ENCODE measurements at regions not wholly inside any gene's neighbourhood (a gene's known extent, or its start where the extent isn't known, plus 50 kb on each side); places are given as distances from the start of the nearest gene placed in this dataset.

DNA sequence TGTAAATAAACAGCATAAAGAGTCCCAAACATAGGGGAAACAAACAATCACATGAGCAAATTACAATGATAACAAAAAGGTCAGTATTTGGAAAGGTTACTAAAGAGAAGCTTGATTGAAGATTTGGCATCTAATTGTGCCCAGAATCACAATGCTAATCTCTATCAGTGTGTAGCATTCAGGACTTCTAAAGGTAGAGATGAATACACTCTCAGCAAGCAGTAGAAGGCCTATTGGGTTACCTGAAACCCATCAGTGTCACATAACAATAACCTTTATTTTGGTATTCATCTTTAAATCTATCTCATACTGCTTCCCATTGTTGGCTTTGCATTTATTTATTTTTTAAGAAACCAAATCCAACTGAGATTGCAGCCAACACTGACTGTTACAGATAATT is 319.5 kb downstream of the ACTRT1 start:
- Histone ChIP-seq H3K9ac (ENCODE audit: low read depth, low read length) (no peak overlapping the region), H3K56ac (ENCODE audit: extremely low read depth, insufficient read depth, low read length) (no peak overlapping the region), H3K36me3 (ENCODE audit: control insufficient read depth, insufficient read depth, low read length) (no peaks in the 10 kb centered on the region), H3K4me2 (ENCODE audit: low read depth, low read length) (no peak overlapping the region), H2BK5ac (ENCODE audit: low read depth, low read length, poor library complexity, severe bottlenecking) (no peak overlapping the region), H2AFZ (replicated peaks; ENCODE audit: low read length, poor library complexity) (no peak overlapping the region), H3K23ac (ENCODE audit: low read depth, low read length) (no peak overlapping the region), H3K9me3 (ENCODE audit: control insufficient read depth, insufficient read depth, low read length) (no peaks in the 10 kb centered on the region), H4K20me1 (ENCODE audit: insufficient read depth, low read length) (no peaks in the 10 kb centered on the region), H3K27ac (ENCODE audit: insufficient read depth, low read length) (no peak overlapping the region), H3K9me1 (ENCODE audit: insufficient read depth, low read length) (no peaks in the 10 kb centered on the region), H2AK9ac (replicated peaks; ENCODE audit: low read depth, low read length, poor library complexity) (no peak overlapping the region), H3K18ac (ENCODE audit: low read depth, low read length) (no peak overlapping the region), H4K5ac (ENCODE audit: low read depth, low read length) (no peak overlapping the region), H4K8ac (ENCODE audit: low read depth in 2 of 2, low read length in 2 of 2) (no peak overlapping the region), H3K79me1 (ENCODE audit: low read depth in 1 of 2, low read length in 2 of 2) (no peaks in the 10 kb centered on the region), H2BK20ac (ENCODE audit: low read depth, low read length) (no peak overlapping the region), H3K4me3 (ENCODE audit: insufficient read depth, low read depth, low read length) (no peak overlapping the region), H2BK120ac (ENCODE audit: low read depth, low read length) (no peak overlapping the region), H4K91ac (ENCODE audit: insufficient read depth, low read depth, low read length) (no peak overlapping the region), H3K4ac (ENCODE audit: low read depth, low read length) (no peak overlapping the region), H3K4me1 (ENCODE audit: control insufficient read depth, insufficient read depth, low read length) (no peaks in the 10 kb centered on the region), H3K27me3 (ENCODE audit: control insufficient read depth, insufficient read depth, low read length) (no peaks in the 10 kb centered on the region), H2BK15ac (ENCODE audit: low read depth, low read length) (no peak overlapping the region), H2AK5ac (ENCODE audit: low read depth, low read length) (no peak overlapping the region), H3K14ac (replicated peaks; ENCODE audit: low read depth, low read length) (no peak overlapping the region)
- ChIA-PET CTCF (interaction anchor here (1.0 kb wide), 1 partner anchor 12 kb away, joined by 4 read pairs; no protein-coding TSS in a partner anchor), POLR2A (ENCODE audit: unreplicated experiment) (no interaction called here)
- no peak for DNase-seq
- BruUV-seq (replicated peaks): no TSS peak
- dilution Hi-C loops (cut with HindIII; ENCODE audit: low sequenced_read_pairs, unreplicated experiment): no loop called here
- in situ Hi-C loops (cut with MboI; ENCODE audit: low sequenced_read_pairs): no loop called here
- intact Hi-C loops (cut with micrococcal nuclease): no loop called here
- TF ChIP-seq CHD1 (IDR thresholded peaks at IDR 0.05; ENCODE audit: low read depth, low read length): no peak
- TF ChIP-seq CTCF (conservative IDR thresholded peaks at IDR 0.05; ENCODE audit: low read depth, low read length): no peak
- TF ChIP-seq RCOR1 (IDR thresholded peaks at IDR 0.05; ENCODE audit: insufficient replicate concordance, low read length): no peak
- TF ChIP-seq FOS (IDR thresholded peaks at IDR 0.05; ENCODE audit: low read depth, low read length): no peak
- no peak for TF ChIP-seq SMC3 (IDR thresholded peaks at IDR 0.05; ENCODE audit: low read depth, low read length)
- no peak for TF ChIP-seq POLR2A (IDR thresholded peaks at IDR 0.05; ENCODE audit: low read depth, low read length)
- no peak for TF ChIP-seq MAZ (IDR thresholded peaks at IDR 0.05; ENCODE audit: borderline replicate concordance, low read depth, low read length)
- no peak for ATAC-seq (ENCODE audit: low read depth)

All from IMR-90 (cell line).